ENCODE measurements at regions not wholly inside any gene's neighbourhood (a gene's known extent, or its start where the extent isn't known, plus 50 kb on each side); places are given as distances from the start of the nearest gene placed in this dataset.

DNA sequence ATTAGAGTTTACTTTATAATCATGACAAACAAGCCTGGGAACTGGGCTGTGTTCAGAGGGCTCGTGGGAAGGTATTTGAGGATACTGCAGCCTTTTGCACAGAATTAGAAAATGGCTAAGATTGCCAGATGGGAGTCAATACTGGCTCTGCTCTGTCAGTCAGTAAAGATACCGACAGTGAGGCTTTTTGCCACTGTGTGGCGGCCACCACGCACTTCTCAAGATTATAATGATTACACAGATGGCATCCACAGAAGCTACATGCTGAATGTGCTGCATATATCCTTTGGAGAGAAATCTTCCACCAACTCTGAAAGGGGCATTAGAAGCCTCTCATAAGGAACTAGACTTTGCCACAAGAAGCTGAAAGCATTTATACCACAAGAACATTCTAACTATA lies 213.4 kb upstream of the PTBP2 start:
- TF ChIP-seq, protein P1, sequence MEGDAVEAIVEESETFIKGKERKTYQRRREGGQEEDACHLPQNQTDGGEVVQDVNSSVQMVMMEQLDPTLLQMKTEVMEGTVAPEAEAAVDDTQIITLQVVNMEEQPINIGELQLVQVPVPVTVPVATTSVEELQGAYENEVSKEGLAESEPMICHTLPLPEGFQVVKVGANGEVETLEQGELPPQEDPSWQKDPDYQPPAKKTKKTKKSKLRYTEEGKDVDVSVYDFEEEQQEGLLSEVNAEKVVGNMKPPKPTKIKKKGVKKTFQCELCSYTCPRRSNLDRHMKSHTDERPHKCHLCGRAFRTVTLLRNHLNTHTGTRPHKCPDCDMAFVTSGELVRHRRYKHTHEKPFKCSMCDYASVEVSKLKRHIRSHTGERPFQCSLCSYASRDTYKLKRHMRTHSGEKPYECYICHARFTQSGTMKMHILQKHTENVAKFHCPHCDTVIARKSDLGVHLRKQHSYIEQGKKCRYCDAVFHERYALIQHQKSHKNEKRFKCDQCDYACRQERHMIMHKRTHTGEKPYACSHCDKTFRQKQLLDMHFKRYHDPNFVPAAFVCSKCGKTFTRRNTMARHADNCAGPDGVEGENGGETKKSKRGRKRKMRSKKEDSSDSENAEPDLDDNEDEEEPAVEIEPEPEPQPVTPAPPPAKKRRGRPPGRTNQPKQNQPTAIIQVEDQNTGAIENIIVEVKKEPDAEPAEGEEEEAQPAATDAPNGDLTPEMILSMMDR (IDR thresholded peaks at IDR 0.05; ENCODE audit: insufficient read depth, low read length, poor library complexity, severe bottlenecking), result no peak
- TF ChIP-seq EZH2phosphoT487 (conservative IDR thresholded peaks at IDR 0.05; ENCODE audit: low read length), result no peak
